Endothelial cell of umbilical vein (primary cell): ENCODE measurements at regions not wholly inside any gene's neighbourhood (a gene's known extent, or its start where the extent isn't known, plus 50 kb on each side); places are given as distances from the start of the nearest gene placed in this dataset.

Experiments used
- BruUV-seq: library from RNA; stranded (reverse); fragments of 400-500 nt; replicated peaks from 2 replicates; lab custom pipeline; 2021; lab: Mats Ljungman, UMichigan
- CTCF ChIA-PET: fragments of 300-600, 350-600 bp; sonication (Branson Sonifier 250); formaldehyde crosslinking; loops from one replicate; lab custom pipeline; 2021; ENCODE audit warnings: antibody characterized with exemption, inconsistent platforms; lab: Charles Lee
- POLR2A ChIA-PET: fragments of 300-600, 350-600 bp; sonication (Branson Sonifier 250); formaldehyde crosslinking; loops from one replicate; lab custom pipeline; 2021; ENCODE audit warnings: antibody characterized with exemption, inconsistent platforms; lab: Charles Lee
- DNase-seq: peaks from one replicate; pipeline ENCODE4 v3.0.0-alpha.2; 2011; ENCODE audit warnings: low read depth, low spot score
- FAIRE-seq: peaks from 2 replicates; lab custom pipeline; 2011; peaks lifted over from hg19 to GRCh38; lab: Jason Lieb, UNC
- H2AFZ ChIP-seq: 2 replicates; pipeline ENCODE4 v1.6.0; 2012; ENCODE audit warnings: low read depth, low read length, control low read depth, inconsistent platforms
- H3K27ac ChIP-seq: 2 replicates; pipeline ENCODE4 v1.5.1; 2011; ENCODE audit warnings: low read depth, mild to moderate bottlenecking, control low read depth, low read length, moderate library complexity; ENCODE audit not compliant: insufficient read depth
- H3K27me3 ChIP-seq, 2 experiments: 2 replicates each; pipeline versions ENCODE4 v1.6.0 to v1.6.1; 2011; ENCODE audit warnings: low read length in 2 of 2, mixed read lengths in 1 of 2; ENCODE audit not compliant: control insufficient read depth in 2 of 2, insufficient read depth in 2 of 2
- H3K36me3 ChIP-seq, 2 experiments: 2 replicates in 1 of 2; 3 replicates in 1 of 2; pipeline ENCODE4 v1.5.1; 2011; ENCODE audit warnings: low read length in 2 of 2, mild to moderate bottlenecking in 1 of 2, moderate library complexity in 1 of 2; ENCODE audit not compliant: control insufficient read depth in 2 of 2, insufficient read depth in 2 of 2; ENCODE audit errors: extremely low read depth in 1 of 2
- H3K4me1 ChIP-seq: 3 replicates; pipeline ENCODE4 v1.5.1; 2011; ENCODE audit warnings: mild to moderate bottlenecking, low read length; ENCODE audit not compliant: control insufficient read depth, insufficient read depth; ENCODE audit errors: extremely low read depth
- H3K4me2 ChIP-seq: 2 replicates; pipeline ENCODE4 v1.6.1; 2011; ENCODE audit warnings: low read length, control low read depth, mixed read lengths; ENCODE audit not compliant: insufficient read depth
- H3K4me3 ChIP-seq, 3 experiments: fragments of 200-600 bp in 1 of 3; sonication (generic), shearing (Covaris generic) in 1 of 3; replicated peaks in 1 of 3; 2 replicates each; pipeline ENCODE4 v1.5.1; 2011 to 2016; ENCODE audit warnings: control low read depth in 3 of 3, low read length in 3 of 3, mild to moderate bottlenecking in 2 of 3, inconsistent platforms in 1 of 3, low read depth in 1 of 3, moderate library complexity in 1 of 3; ENCODE audit not compliant: insufficient read depth in 1 of 3
- H3K79me2 ChIP-seq: 2 replicates; pipeline ENCODE4 v1.6.0; 2012; ENCODE audit warnings: low read length, inconsistent platforms; ENCODE audit not compliant: control insufficient read depth, insufficient read depth
- H3K9ac ChIP-seq: replicated peaks from 2 replicates; pipeline ENCODE3; 2011; ENCODE audit warnings: low read length, control low read depth; ENCODE audit not compliant: insufficient read depth; ENCODE audit errors: extremely low read depth
- H3K9me1 ChIP-seq: replicated peaks from 3 replicates; pipeline ENCODE4 v1.6.0; 2011; ENCODE audit warnings: mild to moderate bottlenecking, low read length; ENCODE audit not compliant: control insufficient read depth, insufficient read depth; ENCODE audit errors: extremely low read depth
- H3K9me3 ChIP-seq: replicated peaks from 2 replicates; pipeline ENCODE4 v1.5.1; 2012; ENCODE audit warnings: low read length, inconsistent platforms; ENCODE audit not compliant: control insufficient read depth, insufficient read depth
- H4K20me1 ChIP-seq: replicated peaks from 2 replicates; pipeline ENCODE3; 2011; ENCODE audit warnings: mild to moderate bottlenecking, low read length; ENCODE audit not compliant: control insufficient read depth, insufficient read depth; ENCODE audit errors: extremely low read depth
- EZH2 ChIP-seq: IDR thresholded peaks from 2 replicates; pipeline ENCODE4 v1.6.1; 2012; ENCODE audit warnings: borderline replicate concordance, low read depth, mild to moderate bottlenecking, moderate library complexity, low read length, inconsistent platforms; ENCODE audit not compliant: severe bottlenecking
- FOS ChIP-seq: IDR thresholded peaks from 2 replicates; pipeline ENCODE4 v1.6.1; 2011; ENCODE audit warnings: mild to moderate bottlenecking, low read length, moderate library complexity, borderline replicate concordance; ENCODE audit not compliant: insufficient read depth
- GATA2 ChIP-seq: IDR thresholded peaks from 2 replicates; pipeline ENCODE4 v1.7.0; 2011; ENCODE audit warnings: low read depth, mild to moderate bottlenecking, moderate library complexity, mixed read lengths, low read length; ENCODE audit not compliant: insufficient read length, insufficient read depth
- JUN ChIP-seq: IDR thresholded peaks from 2 replicates; pipeline ENCODE4 v1.6.1; 2011; ENCODE audit warnings: borderline replicate concordance, low read depth; ENCODE audit not compliant: insufficient read length, insufficient read depth
- MYC ChIP-seq: IDR thresholded peaks from one replicate; pipeline ENCODE4 v1.6.1; 2011; ENCODE audit warnings: mild to moderate bottlenecking, low read depth, low read length
- POLR2A ChIP-seq: IDR thresholded peaks from 2 replicates; pipeline ENCODE4 v1.6.1; 2012; ENCODE audit warnings: low read depth, mild to moderate bottlenecking, control low read depth, low read length
- POLR2AphosphoS5 ChIP-seq: IDR thresholded peaks from 2 replicates; pipeline ENCODE4 v1.6.1; 2012; ENCODE audit warnings: low read depth, mild to moderate bottlenecking, control low read depth, low read length, moderate library complexity; ENCODE audit not compliant: insufficient read depth
- dilution Hi-C: fragments of 300-500 bp; cut with MboI; formaldehyde crosslinking; loops from one replicate; pipeline ENCODE4 v1.15.0; 2019; ENCODE audit warnings: low sequenced_read_pairs; ENCODE audit not compliant: extremely low pct_ligation_motif_present
- intact Hi-C: fragments of 100-400 bp; cut with micrococcal nuclease; formaldehyde crosslinking; loops from one replicate; pipeline ENCODE4 v1.10.0; 2022
- TF ChIP-seq, protein P1 (sequence below), 2 donors: IDR thresholded peaks; 1 replicate in 1 of 2; 2 replicates in 1 of 2; pipeline ENCODE4 v1.5.1; 2011; ENCODE audit warnings: low read length in 2 of 2, mild to moderate bottlenecking in 2 of 2, moderate library complexity in 2 of 2, control low read depth in 1 of 2, inconsistent platforms in 1 of 2, low read depth in 1 of 2; ENCODE audit not compliant: insufficient read depth in 1 of 2; ENCODE audit errors: extremely low read depth in 1 of 2
- TF ChIP-seq, protein P2 (sequence below): IDR thresholded peaks from 2 replicates; pipeline ENCODE4 v1.6.1; 2011; ENCODE audit not compliant: insufficient read depth, insufficient read length

DNA sequence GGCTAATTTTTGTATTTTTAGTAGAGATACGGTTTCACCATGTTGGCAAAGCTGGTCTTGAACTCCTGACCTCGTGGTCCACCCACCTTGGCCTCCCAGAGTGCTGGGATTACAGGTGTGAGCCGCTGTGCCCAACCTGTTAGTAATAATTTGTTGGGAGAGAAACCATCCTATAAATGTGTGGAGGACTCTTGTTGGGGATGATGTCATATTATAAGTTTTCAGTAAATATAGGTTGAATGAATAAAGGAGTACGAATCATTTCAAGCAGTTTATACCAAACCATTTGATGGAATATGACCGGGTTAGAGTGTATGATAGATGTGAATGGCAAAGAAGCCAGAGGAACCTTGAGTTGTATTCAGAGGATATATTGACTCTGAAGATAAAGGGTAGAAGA lies 240.8 kb downstream of the SAMD5 start:
- TF ChIP-seq, protein P1, sequence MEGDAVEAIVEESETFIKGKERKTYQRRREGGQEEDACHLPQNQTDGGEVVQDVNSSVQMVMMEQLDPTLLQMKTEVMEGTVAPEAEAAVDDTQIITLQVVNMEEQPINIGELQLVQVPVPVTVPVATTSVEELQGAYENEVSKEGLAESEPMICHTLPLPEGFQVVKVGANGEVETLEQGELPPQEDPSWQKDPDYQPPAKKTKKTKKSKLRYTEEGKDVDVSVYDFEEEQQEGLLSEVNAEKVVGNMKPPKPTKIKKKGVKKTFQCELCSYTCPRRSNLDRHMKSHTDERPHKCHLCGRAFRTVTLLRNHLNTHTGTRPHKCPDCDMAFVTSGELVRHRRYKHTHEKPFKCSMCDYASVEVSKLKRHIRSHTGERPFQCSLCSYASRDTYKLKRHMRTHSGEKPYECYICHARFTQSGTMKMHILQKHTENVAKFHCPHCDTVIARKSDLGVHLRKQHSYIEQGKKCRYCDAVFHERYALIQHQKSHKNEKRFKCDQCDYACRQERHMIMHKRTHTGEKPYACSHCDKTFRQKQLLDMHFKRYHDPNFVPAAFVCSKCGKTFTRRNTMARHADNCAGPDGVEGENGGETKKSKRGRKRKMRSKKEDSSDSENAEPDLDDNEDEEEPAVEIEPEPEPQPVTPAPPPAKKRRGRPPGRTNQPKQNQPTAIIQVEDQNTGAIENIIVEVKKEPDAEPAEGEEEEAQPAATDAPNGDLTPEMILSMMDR (IDR thresholded peaks at IDR 0.05; ENCODE audit: extremely low read depth in 1 of 2, insufficient read depth in 1 of 2, low read depth in 1 of 2, low read length in 2 of 2): no peak
- no peak for TF ChIP-seq POLR2A
- TF ChIP-seq FOS: no peak
- TF ChIP-seq POLR2AphosphoS5: no peak
- no peak for TF ChIP-seq JUN
- TF ChIP-seq, protein P2, sequence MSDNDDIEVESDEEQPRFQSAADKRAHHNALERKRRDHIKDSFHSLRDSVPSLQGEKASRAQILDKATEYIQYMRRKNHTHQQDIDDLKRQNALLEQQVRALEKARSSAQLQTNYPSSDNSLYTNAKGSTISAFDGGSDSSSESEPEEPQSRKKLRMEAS: no peak
- TF ChIP-seq MYC: no peak
- TF ChIP-seq EZH2: no peak
- no peak for TF ChIP-seq GATA2
- no peaks in the 10 kb centered on the region for H3K9me1 ChIP-seq
- no peak overlapping the region for H2AFZ ChIP-seq
- BruUV-seq: no TSS peak
- no peaks in the 10 kb centered on the region for H4K20me1 ChIP-seq
- no peaks in the 10 kb centered on the region for H3K36me3 ChIP-seq
- CTCF ChIA-PET: no interaction called here
- no peak overlapping the region for H3K9ac ChIP-seq
- intact Hi-C loops (no loop called here), dilution Hi-C loops (no loop called here)
- no peaks in the 10 kb centered on the region for H3K9me3 ChIP-seq
- no peaks in the 10 kb centered on the region for H3K4me1 ChIP-seq
- no peaks in the 10 kb centered on the region for H3K79me2 ChIP-seq
- no peaks in the 10 kb centered on the region for H3K27me3 ChIP-seq
- FAIRE-seq: no peak
- no peak overlapping the region for H3K4me2 ChIP-seq
- POLR2A ChIA-PET: no interaction called here
- H3K4me3 ChIP-seq: no peak overlapping the region
- H3K27ac ChIP-seq: no peak overlapping the region
- no peak for DNase-seq
